Sciatic nerve (tissue), 2 donors: ENCODE measurements at regions not wholly inside any gene's neighbourhood (a gene's known extent, or its start where the extent isn't known, plus 50 kb on each side); places are given as distances from the start of the nearest gene placed in this dataset.

Experiments used
- ATAC-seq: fragments of 200-7000 bp; cut with Tn5 transposase; one replicate; pipeline ENCODE4 v1.9.1; 2020; ENCODE audit warnings: mild to moderate bottlenecking, moderate library complexity
- DNase-seq: peaks from one replicate; pipeline ENCODE4 v3.0.0-alpha.2; 2020; ENCODE audit warnings: low spot score
- intact Hi-C: fragments of 100-400 bp; cut with DNase I; formaldehyde crosslinking; loops from one replicate; pipeline ENCODE4 v1.14.2; 2022
- donor health status: DM: no; HTN: no; CAD: no.
- donor health status: DM: no; HTN: no; CAD: no.

- no peak for ATAC-seq
- intact Hi-C loops = no loop called here
- DNase-seq = no peak
Observed at GRCh38 chr15:92336419-92336987, 57.2 kb upstream of the ST8SIA2 start.

GRCh38 chr15:92339361-92339760 lies 54.3 kb upstream of the ST8SIA2 start:
- DNase-seq (no peak), ATAC-seq (no peak)
- intact Hi-C loops = no loop called here
